SU-DHL-6 (cell line): ENCODE measurements at regions not wholly inside any gene's neighbourhood (a gene's known extent, or its start where the extent isn't known, plus 50 kb on each side); places are given as distances from the start of the nearest gene placed in this dataset.

Source experiments
- CTCF ChIP-seq: fragments of 200-600 bp; sonication (generic); IDR thresholded peaks from one replicate; pipeline ENCODE4 v1.5.1; 2017; ENCODE audit warnings: antibody characterized with exemption, mild to moderate bottlenecking, low read length, moderate library complexity; ENCODE audit not compliant: insufficient read depth, poor library complexity, severe bottlenecking
- EZH2phosphoT487 ChIP-seq: fragments of 200-600 bp; sonication (generic), shearing (Covaris generic); conservative IDR thresholded peaks from 2 replicates; pipeline ENCODE4 v1.6.1; 2018; ENCODE audit warnings: mild to moderate bottlenecking, antibody characterized with exemption, low read length, moderate library complexity, mixed read lengths

GRCh38 chr11:80517701-80518100 is 1076.9 kb upstream of the TENM4 start:
- no peak for TF ChIP-seq CTCF
- TF ChIP-seq EZH2phosphoT487: no peak
